CD4-positive, alpha-beta T cell treated with Interleukin-4 for 4 hours (primary cell): ENCODE measurements at regions not wholly inside any gene's neighbourhood (a gene's known extent, or its start where the extent isn't known, plus 50 kb on each side); places are given as distances from the start of the nearest gene placed in this dataset.
A peak's percentile ranks its signal among the peaks of the same experiment; 100 is the strongest.
"Not testable (repeated sequence)": the region's sequence is repeated elsewhere in the genome, so short reads cannot be mapped to it uniquely, and the experiment has no call there.

ENCODE experiments used
- DNase-seq: peaks from one replicate; pipeline ENCODE4 v3.0.0-alpha.2; 2020

- DNase-seq: no peak
Measured at GRCh38 chr1:228546541-228547463, 59.6 kb downstream of the RNF187 start.

DNA sequence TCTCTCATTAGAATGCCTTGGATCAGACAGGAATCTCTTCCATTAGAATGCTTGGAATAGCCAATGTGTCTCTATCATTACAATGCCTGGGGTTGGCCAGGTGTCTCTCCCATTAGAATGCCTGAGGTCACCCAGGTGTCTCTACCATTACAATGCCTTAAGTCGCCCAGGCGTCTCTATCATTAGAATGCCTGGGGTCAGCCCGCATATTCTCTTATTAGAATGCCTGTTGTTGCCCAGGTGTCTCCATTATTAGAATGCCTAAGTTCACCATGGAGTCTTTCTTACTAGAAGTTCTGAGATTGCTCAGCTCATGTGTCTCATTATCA is 60.2 kb downstream of the RNF187 start:
- DNase-seq: no peak

DNA sequence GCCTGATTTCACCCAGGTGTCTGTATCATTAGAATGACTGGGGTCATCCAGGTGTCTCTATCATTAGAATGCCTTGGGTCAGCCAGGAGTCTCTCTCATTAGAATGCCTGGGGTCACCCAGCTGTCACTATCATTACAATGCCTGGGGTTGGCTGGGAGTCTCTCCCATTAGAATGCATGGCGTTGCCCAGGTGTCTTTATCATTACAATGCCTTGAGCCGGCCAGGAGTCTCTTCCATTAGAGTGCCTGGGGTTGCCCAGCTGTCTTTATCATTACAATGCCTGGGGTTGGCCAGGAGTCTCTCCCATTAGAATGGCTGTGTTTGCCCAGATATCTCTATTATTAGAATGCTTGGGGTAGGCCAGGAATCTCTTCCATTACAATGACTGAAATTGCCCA is 61.6 kb downstream of the RNF187 start:
- DNase-seq: no peak

DNA sequence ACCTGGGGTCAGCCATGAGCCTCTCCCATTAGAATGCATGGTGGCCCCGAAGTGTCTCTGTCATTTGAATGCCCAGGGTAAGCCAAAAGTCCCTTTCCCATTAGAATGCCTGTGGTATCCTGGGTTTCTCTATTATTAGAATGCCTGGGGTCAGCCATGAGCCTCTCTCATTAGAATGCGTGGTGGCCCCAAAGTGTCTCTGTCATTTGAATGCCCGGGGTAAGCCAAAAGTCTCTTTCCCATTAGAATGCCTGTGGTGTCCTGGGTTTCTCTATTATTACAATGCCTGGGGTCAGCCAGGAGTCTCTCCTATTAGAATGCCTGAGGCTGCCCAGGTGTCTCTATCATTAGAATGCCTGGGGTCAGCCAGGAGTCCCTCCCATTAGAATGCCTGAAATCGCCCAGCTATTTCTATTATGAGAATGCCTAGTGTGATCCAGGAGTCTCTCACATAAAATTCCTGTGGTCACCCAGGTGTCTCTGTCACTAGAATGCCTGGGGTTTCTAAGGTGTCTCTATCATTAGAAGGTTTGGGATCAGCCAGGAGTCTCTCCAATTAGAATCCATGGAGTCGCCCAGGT is 65.5 kb downstream of the RNF187 start:
- no peak for DNase-seq

DNA sequence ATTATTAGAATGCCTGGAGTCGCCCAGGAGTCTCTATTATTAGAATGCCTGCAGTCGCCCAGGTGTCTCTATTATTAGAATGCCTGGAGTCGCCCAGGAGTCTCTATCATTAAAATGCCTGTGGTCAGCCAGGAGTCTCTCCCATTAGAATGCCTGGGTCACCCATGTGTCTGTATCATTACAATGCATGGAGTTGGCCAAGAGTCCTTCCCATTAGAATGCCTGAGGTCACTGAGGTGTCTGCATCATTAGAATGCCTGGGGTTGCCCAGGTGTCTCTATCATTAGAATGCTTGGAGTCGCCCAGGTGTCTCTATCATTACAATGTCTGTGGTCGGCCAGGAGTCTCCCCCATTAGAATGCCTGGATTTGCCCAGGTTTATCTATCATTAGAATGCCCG is 66.9 kb downstream of the RNF187 start:
- DNase-seq: no peak

- peak; percentile 17 for DNase-seq
Measured at GRCh38 chr1:228555074-228555994, 68.2 kb downstream of the RNF187 start.

DNA sequence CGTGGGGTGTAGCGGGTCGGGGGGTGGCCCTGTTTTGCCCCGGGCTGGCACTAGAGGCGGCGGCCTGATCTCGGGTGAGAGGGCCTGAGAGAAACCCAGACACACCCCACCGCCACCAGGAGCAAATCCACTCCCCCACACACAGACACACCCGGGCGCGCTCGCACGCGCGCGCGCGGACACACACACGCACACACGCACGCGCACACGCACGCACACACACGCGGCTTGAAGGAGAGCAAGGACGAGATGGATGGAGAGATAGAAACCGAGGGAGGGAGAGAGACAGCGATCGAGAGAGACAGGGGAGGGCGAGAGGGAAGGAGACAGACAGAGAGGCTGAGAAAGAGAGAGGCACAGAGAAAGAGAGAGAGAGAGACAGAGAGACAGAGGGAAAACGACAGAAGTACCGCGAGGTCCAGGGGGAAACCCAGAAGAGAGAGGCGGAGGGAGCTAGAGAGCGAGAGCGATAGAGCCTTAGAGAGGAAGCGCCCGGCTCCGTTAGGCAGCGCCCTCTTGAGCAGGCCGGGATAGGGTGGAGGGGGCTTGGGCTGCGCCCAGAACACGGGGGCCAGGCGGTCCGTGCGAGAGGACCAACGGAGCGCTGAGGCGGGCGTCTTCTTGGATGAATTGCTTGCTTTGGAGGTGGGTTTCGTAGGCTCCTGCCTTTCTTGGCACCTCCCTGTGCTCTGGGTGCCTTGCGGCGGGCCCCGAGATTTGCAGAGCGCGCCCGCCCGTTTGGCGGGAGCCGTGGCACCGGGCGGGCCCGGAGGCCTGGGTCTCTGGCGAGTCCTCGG is 69.7 kb downstream of the RNF187 start:
- DNase-seq: not testable (repeated sequence)
